Skin epidermis (tissue), 12 donors: ENCODE measurements at regions not wholly inside any gene's neighbourhood (a gene's known extent, or its start where the extent isn't known, plus 50 kb on each side); places are given as distances from the start of the nearest gene placed in this dataset.
"Not testable (repeated sequence)": the region's sequence is repeated elsewhere in the genome, so short reads cannot be mapped to it uniquely, and the experiment has no call there.

Experiments used
- H3K27ac ChIP-seq, 21 experiments: fragments of 200-600 bp; sonication (generic) in 11 of 21; one replicate each; pipeline ENCODE4 v1.5.0; 2020; ENCODE audit warnings: mild to moderate bottlenecking in 3 of 21, inconsistent platforms in 2 of 21, moderate library complexity in 2 of 21
- H3K4me3 ChIP-seq, 7 experiments: fragments of 200-600 bp; sonication (generic) in 2 of 7; one replicate each; pipeline ENCODE4 v1.5.0; 2020; ENCODE audit warnings: inconsistent platforms in 2 of 7, mild to moderate bottlenecking in 2 of 7, moderate library complexity in 1 of 7

DNA sequence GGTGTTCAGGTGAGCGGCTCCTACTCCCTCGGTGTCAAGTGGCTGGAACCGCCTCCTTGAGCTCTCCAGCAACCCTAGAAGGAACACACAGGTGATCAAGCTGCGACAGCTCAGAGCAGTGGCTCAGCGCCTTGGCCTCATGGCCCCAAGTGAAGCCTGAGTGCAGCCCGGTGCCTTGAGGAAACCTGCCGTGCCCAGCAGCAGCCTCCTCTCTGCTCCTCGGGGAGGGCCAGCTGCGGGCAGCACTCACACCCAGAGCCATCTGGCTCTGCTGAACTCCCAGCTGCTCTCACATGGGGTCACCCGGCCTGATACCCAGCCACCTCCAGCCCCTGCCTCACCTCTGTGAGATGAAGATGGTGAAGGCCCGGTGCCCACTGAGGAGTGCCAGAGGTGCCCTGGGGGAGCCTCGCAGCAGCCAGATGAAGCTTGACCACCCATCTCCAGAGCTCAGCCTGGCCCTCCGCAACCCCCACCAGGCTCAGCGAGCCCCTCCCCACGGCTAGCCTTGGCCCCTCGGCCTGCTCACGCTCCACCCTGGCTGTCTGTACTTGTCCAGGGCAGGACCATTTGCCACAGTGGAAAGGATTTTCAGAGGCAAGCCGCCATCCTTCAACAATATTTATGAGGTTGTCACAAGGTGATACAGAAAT, 70.6 kb upstream of the RAB6C start:
- Histone ChIP-seq H3K4me3 (no peak overlapping the region), H3K27ac (no peak overlapping the region)

DNA sequence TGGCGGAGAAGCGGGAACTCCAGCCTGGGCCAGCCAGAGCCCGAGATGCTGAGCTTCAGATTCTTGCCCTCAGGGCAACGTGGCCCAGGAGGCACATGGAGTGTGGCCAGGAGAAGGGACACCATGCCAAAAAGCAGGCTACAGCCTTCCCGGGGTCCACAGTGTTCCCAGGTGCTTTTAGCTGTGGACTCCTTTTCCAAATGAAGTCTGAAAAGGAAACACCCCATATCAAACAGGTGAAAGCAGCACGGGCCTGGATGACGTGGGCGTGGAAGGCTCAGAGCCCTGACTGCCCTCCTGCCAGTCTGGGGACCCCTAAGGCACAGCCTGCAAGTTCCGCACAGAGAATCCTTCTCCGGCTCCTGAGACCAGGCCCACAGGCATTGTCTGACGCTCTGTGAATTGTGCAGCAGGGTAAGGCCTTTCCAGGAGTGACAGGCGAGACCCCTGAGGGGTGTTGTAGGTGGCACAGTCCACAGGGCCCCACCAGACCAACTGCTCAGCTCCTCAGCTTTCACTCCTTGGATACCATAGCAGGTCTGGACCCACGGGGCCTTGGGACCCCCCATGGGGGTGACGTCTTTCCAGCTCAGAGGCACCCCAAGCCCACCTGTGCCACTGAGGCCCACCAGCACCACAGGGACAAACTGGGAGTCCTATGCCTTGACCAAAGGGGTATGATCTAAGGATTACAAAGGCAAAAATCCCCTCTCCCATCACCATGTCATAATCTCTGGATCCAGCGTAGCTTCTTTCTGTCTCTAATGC, 69.6 kb upstream of the RAB6C start:
- no peak overlapping the region for H3K4me3 ChIP-seq
- H3K27ac ChIP-seq, result no peak overlapping the region

DNA sequence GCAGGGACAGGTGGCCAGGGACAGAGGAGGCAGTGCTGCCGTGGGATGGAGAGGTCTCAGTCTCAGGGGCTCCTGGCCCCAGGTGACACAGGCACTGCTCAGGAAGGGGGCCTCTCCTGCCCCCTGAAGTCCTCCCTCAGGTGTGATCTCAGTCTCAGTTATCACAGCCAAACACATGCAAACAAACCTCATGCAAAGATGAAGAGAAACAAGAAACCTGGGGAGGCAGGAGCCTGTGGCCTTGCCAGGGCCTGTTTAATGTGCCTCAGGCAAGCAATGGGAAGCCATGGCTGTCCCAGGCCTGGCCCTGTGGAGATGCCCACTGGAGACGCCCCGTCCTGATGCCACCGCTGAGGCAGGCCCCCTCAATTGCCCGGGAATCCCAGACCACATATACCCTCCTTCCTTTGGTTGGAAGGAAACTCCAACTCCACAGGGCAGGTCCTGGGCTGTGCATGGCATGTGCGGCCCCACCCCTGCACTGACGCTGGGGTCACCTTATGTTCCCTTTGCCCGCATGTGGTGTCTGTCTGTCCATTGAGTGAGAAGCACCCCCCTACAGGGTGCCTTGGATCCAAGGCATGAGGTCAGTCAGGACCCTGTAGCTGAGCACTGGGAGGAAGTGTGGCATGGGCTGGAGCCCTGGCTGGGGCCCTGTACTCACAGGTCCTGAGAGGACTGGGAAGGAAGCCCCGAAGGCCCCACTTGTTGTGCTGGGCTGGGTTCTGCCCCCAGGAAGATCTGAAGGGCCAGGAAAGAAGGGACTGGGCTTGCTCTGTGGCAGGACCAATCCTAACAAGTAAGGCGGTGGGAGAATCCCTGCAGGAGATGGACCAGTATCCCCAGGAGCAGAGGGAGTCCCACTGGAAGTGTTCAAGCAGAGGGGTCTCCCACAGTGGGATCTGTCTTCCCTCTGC, 68.8 kb upstream of the RAB6C start:
- H3K4me3 ChIP-seq, result no peak overlapping the region

DNA sequence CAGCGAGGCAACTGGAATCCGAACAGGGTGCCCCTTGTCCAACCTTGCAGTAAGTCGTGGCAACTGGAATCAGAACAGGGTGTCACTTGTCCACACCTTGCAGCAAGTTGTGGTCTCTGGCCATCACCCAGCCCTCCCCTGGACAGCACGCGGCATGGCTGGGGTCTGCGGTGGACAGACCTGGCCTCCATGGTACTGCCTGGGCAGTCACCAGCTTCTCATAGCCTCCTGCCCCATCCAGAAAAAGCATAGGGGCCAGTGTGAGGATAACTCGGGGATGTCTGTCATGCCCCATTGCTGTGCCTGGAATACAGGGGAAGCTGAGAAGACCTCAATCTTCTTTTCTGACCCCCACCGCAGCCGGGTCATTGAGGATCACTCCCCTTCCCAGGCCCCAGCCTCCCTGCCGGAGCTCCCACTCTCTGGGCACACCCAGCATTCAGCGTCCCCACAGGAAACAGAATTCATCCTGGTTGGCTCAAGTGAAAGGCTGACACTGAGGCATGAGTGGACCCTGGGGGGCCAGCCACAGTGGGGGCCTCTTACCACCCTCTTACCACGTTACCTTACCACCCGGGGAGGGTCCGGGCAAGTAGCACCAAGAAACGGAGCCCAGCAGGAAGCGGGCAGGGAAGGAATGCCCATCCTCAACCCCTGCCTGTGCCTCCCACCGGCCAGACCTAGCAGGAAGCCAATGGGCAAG, 68.0 kb upstream of the RAB6C start:
- no peak overlapping the region for H3K4me3 ChIP-seq

More for the DNA sequence above, 68.8 kb upstream of the RAB6C start:
- H3K27ac ChIP-seq, result no peak overlapping the region

DNA sequence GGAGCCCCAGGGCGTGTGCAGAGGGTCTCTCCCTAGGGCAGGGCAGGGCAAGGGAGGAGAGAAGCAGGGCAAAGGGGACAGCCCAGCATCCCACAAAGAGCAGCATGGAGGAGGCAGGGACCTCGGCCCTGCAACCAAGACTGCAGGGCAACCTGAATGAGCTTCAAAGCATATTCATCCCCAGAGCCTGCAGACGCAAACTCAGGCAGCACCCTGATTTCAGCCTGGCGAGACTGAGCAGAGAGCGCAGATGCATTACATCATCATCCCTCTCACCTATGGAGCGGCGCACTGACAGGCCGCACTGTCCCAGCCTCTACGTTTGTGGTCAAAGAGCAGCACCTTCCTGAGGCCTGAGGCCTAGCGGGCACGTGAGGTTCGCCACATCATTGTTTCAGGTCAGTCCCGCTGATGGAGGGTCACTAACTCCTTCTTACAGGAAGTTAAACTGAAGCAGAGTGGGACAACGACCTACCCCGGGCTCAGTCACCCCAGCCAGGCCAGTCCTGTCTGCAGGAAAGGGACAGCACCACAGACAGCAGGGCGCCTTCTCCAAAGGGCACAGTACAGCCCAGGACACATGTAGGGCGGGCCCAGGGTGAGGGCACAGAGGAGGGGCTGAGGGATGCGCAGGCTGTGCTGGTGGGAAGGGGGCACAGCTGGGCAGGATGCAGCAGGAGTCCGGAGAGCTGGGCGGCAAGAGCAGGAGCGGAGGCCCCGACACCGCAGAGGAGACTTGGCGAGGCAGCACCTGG, 67.2 kb upstream of the RAB6C start:
- no peak overlapping the region for H3K27ac ChIP-seq
- no peak overlapping the region for H3K4me3 ChIP-seq

More for the DNA sequence above, 68.0 kb upstream of the RAB6C start:
- H3K27ac ChIP-seq, result no peak overlapping the region

DNA sequence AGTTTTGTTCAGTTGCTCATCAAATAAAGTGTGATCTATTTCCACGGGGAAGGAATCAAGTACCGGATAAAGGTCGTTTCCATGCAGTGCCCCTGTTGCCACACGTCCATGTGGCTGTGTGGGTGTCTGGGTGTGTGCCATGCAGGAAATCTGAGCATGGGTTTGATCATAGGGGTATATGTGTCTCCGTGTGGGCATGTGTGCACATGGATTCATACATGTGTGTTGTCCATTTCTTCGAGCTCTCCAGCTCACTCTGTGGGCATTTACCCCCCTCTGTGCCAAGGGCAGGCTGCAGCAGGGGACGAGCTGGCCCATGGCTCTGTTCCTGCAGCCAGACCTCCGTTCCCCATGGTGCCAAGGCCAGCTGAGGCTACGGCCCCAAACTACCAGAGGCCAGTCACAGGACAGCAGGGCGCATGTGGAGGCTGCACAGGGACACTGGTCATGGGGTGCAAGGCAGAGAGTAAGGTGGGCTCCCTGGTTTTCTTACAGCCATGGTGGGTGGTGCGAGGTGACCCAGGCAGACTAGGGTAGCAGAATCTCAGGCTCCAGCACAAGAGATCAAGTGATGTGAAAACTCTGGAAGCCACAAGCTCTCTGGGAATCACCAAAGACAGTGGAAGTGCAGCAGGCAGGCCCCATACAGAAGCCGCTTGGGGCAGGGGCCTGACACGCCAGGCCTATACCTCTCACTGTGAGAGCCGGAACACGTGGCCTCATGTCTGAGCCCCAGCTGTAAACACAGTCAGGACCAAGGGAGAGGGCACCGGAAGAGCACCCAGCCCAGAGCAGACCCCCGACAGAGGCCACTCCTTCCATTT, 66.4 kb upstream of the RAB6C start:
- no peak overlapping the region for H3K4me3 ChIP-seq

DNA sequence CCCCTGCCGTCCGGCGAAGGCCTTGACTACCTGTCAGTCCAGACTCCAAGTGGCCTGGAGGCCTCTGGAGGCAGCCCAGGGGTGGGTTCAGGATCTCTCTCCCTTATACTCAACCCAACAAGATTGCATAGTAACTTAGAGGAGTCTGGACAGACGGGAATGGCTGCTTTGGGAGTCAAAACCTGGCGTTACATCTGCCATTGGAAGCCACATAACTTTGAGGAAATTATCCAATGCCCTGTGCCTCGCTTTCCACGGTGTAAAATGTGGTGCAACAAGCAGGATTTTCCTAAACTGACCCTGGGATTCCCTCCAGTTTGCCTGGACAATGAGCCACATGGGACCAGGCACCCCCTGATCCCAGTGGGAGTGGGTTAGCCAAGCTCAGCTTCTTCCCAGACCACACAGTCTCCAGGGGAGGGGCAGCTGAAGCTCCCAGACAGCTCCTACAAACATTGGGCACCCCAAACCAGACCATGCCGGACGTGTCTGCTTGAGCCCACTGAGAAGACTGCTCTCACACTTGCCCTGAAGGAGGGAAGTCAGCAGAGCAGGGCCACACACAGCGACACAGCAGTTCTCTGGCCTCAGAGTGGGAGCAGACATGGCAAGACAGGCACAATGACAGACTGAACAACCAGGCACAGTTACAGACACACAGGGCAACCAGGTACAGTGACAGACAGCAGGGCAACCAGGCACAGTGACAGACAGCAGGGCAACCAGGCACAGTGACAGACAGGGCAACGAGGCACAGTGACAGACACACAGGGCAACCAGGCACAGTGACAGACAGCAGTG, 65.6 kb upstream of the RAB6C start:
- Histone ChIP-seq H3K27ac (no peak overlapping the region), H3K4me3 (no peak overlapping the region)

More for the DNA sequence above, 66.4 kb upstream of the RAB6C start:
- no peak overlapping the region for H3K27ac ChIP-seq

DNA sequence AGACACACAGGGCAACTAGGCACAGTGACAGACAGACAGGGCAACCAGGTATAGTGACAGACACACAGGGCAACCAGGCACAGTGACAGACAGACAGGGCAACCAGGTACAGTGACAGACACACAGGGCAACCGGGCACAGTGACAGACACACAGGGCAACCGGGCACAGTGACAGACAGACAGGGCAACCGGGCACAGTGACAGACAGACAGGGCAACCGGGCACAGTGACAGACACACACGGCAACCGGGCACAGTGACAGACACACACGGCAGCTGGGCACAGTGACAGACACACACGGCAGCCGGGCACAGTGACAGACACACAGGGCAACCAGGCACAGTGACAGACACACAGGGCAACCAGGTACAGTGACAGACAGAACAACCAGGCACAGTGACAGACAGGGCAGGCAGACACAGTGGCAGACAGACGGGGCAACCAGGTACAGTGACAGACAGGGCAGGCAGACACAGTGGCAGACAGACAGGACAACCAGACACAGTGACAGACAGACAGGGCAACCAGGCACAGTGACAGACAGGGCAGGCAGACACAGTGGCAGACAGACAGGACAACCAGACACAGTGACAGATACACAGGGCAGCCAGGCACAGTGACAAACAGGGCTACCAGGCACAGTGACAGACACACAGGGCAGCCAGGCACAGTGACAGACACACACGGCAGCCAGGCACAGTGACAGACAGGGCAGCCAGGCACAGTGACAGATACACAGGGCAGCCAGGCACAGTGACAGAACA, 64.7 kb upstream of the RAB6C start:
- H3K27ac ChIP-seq, result no peak overlapping the region
- no peak overlapping the region for H3K4me3 ChIP-seq

DNA sequence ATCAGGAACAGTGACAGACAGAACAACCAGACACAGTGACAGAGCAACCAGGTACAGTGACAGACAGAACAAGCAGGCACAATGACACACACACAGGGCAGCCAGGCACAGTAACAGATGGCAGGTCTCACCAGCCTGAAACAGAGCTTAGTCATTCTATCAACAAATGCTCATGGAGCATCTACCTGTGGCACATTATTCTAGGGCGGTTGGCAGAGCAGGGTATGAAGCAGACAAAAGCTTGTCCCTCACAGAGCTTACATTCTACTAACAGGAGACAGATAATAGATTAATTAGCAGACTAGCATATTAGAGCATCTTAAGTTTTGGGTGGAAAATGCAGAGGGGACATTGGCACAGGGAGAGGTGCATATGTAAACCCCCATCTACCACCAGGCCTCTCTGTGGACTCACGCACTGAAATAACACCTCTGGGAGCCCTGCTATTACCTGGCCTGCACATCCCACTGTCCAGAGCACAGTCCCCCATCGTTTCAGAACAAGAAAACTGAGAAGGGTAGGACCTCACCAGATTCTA, 64.1 kb upstream of the RAB6C start:
- H3K4me3 ChIP-seq, result no peak overlapping the region
- no peak overlapping the region for H3K27ac ChIP-seq

DNA sequence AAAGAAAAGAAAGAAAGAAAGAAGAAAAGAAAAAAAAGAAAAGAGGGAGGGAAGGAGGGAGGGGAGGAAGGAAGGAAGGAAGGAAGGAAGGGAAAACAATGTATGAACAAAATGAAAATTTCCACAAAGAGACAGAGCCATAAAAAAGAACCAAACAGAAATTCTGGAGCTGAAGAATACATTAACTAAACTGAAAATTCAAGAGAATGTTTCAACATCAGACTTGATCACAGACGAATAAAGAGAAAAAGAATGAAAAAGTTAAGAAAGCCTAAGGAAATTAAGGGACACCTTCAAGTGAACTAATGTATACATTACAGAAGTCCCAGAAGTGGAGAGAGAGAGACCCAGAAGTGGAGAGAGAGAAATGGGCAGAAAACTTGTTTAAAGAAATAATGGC, 60.9 kb upstream of the RAB6C start:
- no peak overlapping the region for H3K27ac ChIP-seq
- H3K4me3 ChIP-seq, result no peak overlapping the region

DNA sequence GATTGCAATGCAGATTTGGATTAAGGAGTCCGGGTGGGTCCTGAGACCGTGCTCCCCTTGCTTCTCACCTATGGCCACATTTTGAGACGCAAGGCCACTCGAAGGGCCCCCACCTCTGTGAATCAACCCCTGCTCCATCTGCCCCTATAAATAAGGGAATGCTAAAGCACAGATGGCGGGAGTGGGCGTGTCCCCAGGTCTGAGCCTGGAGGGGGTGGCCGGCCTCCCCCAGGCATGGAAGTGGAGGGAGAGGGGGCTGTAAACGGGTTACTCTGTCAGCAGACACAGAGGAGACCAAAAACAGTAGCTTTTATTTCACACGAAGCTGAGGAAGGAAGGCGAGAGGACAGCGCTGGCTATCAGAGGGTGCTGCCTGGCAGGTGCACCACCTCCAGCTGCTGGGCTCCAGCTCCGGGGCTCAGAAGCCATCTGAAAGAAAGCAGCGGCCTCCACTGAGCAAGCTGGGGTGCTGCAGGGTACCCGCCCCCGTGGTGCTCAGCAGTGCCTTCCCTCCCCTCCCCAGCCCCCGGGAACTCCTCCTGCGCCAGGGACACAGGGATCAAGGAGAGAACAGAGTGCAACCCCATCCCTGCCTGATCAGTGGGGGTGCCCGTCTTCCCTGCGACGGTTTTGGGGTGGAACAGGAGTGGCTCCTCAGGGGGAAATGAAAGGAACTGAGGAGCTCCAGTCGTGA, 56.7 kb upstream of the RAB6C start:
- no peak overlapping the region for H3K27ac ChIP-seq
- peak overlapping the region in 1 of 7 experiments; percentile 17 for H3K4me3 ChIP-seq

DNA sequence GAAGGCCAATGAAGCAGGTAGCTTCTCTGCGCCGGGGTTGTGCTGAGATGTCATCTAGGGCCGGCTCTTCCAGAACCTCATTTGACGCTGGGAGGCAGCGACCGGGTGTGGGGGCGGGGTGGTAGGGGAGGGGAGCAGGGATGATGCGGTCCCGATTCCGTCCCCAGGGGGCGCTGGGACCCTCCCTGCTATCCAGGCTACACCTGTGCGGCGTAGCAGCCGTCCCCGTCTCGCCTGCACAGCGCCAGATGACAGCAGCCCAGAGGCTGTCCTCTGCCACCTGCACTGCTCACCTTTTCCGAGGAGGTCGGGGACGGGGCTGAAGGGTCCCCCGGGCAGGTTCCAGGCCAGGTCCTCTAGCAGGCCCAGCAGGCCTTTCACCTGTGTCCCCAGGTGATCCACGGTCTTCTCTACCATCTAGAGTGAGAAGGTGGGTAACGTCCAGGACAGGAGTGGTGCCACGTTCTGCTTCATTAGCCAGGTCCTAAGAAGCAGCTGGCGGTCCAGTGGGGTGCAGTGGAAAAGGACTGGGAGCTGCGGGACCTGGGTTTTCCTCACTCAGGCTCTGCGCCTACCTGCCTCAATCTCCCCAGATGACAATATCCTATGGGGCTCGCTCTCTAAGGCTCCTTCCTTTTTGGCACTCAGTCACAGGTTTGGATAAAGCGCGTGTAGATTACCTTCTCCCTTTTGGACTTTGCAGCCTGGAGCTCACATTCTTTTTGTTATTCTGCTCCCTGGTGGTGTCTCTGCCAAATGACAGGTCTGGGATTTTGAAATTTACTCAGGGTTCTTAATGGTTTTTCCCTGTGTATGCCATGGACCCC, 56.0 kb upstream of the RAB6C start:
- H3K27ac ChIP-seq, result no peak overlapping the region
- H3K4me3 ChIP-seq, result peak overlapping the region in 1 of 7 experiments; percentile 17

DNA sequence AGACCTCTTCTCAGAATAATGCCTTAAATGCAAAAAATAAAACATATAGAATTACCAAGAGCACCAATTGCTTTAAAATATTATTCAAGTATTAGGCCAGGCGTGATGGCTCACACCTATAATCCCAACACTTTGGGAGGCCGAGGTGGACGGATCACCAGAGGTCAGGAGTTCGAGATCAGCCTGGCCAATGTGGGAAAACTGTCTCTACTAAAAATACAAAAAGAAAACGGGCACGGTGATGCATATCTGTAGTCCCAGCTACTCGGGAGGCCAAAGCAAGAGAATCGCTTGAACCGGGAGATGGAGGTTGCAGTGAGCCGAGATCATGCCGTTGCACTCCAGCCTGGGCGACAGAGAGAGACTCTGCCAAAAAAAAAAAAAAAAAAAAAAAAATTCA, 55.4 kb upstream of the RAB6C start:
- H3K4me3 ChIP-seq, H3K27ac ChIP-seq: not testable (repeated sequence)

DNA sequence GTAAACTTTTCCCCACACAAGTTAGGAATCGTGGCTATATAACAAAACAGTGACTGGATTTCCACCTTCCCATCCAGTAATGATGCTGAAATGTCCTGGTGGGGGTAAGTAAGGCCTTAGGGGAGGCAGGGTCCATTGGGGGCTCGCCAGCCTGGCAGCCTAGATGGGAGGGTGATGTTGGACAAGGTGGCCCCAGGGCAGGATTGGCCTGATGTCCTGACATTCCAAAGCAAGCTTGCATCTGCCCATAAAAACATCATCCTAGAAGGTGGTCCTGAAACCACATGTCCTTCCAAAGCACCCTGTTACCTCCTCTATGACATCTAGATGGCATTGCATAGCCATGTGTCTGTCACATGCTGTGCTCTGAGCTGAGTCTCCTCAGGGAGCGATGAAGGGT, 54.1 kb upstream of the RAB6C start:
- no peak overlapping the region for H3K4me3 ChIP-seq

DNA sequence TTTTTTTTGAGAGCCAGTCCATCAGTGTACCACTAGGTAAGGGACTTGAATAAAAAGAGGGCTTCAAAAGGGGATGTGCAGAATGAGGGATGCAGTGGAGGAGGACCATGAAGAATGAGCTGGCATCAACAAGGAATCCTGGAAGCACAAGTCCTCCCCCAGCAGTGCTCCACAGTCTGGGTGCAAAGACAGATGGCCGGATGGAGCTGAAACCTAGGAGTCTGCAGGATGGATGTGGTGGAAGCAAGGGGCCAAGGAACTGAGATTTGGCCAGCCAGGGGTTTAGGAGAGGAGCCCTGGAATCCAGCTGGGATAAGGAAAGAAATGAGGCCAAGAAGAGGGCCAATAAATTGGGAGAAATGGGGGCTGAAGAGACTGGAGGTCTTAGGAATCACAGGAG, 51.8 kb upstream of the RAB6C start:
- no peak overlapping the region for H3K4me3 ChIP-seq
- H3K27ac ChIP-seq, result no peak overlapping the region

More for the DNA sequence above, 54.1 kb upstream of the RAB6C start:
- H3K27ac ChIP-seq, result no peak overlapping the region
